Left ventricle myocardium superior (tissue), 1 donor: ENCODE measurements at regions not wholly inside any gene's neighbourhood (a gene's known extent, or its start where the extent isn't known, plus 50 kb on each side); places are given as distances from the start of the nearest gene placed in this dataset.
"Not testable (repeated sequence)": the region's sequence is repeated elsewhere in the genome, so short reads cannot be mapped to it uniquely, and the experiment has no call there.

Experiments used
- ATAC-seq: fragments of 200-7000 bp; cut with Tn5 transposase; one replicate; pipeline ENCODE4 v1.9.1; 2020; ENCODE audit warnings: mild to moderate bottlenecking, moderate library complexity
- DNase-seq: peaks from one replicate; pipeline ENCODE4 v3.0.0-alpha.2; 2020
- intact Hi-C: fragments of 100-400 bp; cut with micrococcal nuclease; formaldehyde crosslinking; loops from one replicate; pipeline ENCODE4 v1.11.0; 2022
- donor health status: DM: no; HTN: yes; CAD: no; lungs with severe emphysema.

GRCh38 chr17:68134731-68135130 lies 99.2 kb downstream of the KPNA2 start:
- intact Hi-C loops = no loop called here

GRCh38 chr17:68135141-68135887 lies 99.8 kb downstream of the KPNA2 start:
- DNase-seq (no peak), ATAC-seq (no peak)
- intact Hi-C loops = no loop called here

More at GRCh38 chr17:68134731-68135130, 99.2 kb downstream of the KPNA2 start:
- DNase-seq (no peak), ATAC-seq (no peak)

GRCh38 chr17:68141050-68141449 lies 105.5 kb downstream of the KPNA2 start:
- intact Hi-C loops = no loop called here
- DNase-seq (no peak), ATAC-seq (no peak)

GRCh38 chr17:68142595-68142994 lies 105.2 kb upstream of the AMZ2 start:
- intact Hi-C loops = no loop called here
- ATAC-seq = no peak

GRCh38 chr17:68143425-68143824 lies 104.4 kb upstream of the AMZ2 start:
- DNase-seq (no peak), ATAC-seq (no peak)
- intact Hi-C loops = no loop called here

More at GRCh38 chr17:68142595-68142994, 105.2 kb upstream of the AMZ2 start:
- DNase-seq = no peak

GRCh38 chr17:68145088-68145487 lies 102.8 kb upstream of the AMZ2 start:
- no peak for ATAC-seq
- intact Hi-C loops = no loop called here
- DNase-seq = no peak

- intact Hi-C loops = no loop called here
- no peak for ATAC-seq
- no peak for DNase-seq
Measured at GRCh38 chr17:68148936-68149335, 98.9 kb upstream of the AMZ2 start.

- ATAC-seq = peak; percentile 33
- intact Hi-C loops = no loop called here
- no peak for DNase-seq
Measured at GRCh38 chr17:68152161-68152571, 95.7 kb upstream of the AMZ2 start.

- intact Hi-C loops = no loop called here
- DNase-seq (no peak), ATAC-seq (no peak)
Measured at GRCh38 chr17:68155692-68156091, 92.2 kb upstream of the AMZ2 start.

GRCh38 chr17:68161644-68162428 lies 86.0 kb upstream of the AMZ2 start:
- intact Hi-C loops = no loop called here
- ATAC-seq (peak; percentile 86), DNase-seq (peak; percentile 37)

GRCh38 chr17:68168273-68169164 lies 79.3 kb upstream of the AMZ2 start:
- ATAC-seq, DNase-seq, intact Hi-C loops: not testable (repeated sequence)

- ATAC-seq, intact Hi-C loops, DNase-seq: not testable (repeated sequence)
Measured at GRCh38 chr17:68169165-68169821, 78.5 kb upstream of the AMZ2 start.

- intact Hi-C loops = loop anchor here (5.0 kb wide), 1 partner anchor 292 kb away; no protein-coding TSS in a partner anchor
- DNase-seq = no peak
Measured at GRCh38 chr17:68169840-68170239, 78.0 kb upstream of the AMZ2 start.

GRCh38 chr17:68170246-68170645 lies 77.6 kb upstream of the AMZ2 start:
- DNase-seq (no peak), ATAC-seq (no peak)
- intact Hi-C loops = loop anchor here (5.0 kb wide), 1 partner anchor 292 kb away; no protein-coding TSS in a partner anchor

More at GRCh38 chr17:68169840-68170239, 78.0 kb upstream of the AMZ2 start:
- ATAC-seq = no peak

- peak; percentile 74 for DNase-seq
- intact Hi-C loops = loop anchor here (5.0 kb wide), 1 partner anchor 290 kb away; no protein-coding TSS in a partner anchor
- ATAC-seq = peak; percentile 85
Measured at GRCh38 chr17:68172461-68172954, 75.3 kb upstream of the AMZ2 start.

- intact Hi-C loops = no loop called here
- DNase-seq (no peak), ATAC-seq (no peak)
Measured at GRCh38 chr17:68175416-68175815, 72.4 kb upstream of the AMZ2 start.

GRCh38 chr17:68175905-68176304 lies 71.9 kb upstream of the AMZ2 start:
- DNase-seq (no peak), ATAC-seq (no peak)
- intact Hi-C loops = no loop called here

GRCh38 chr17:68176718-68177117 lies 71.1 kb upstream of the AMZ2 start:
- DNase-seq (no peak), ATAC-seq (no peak)
- intact Hi-C loops = no loop called here

- intact Hi-C loops = no loop called here
- DNase-seq (no peak), ATAC-seq (no peak)
Measured at GRCh38 chr17:68178831-68179230, 69.0 kb upstream of the AMZ2 start.
